ENCODE measurements at regions not wholly inside any gene's neighbourhood (a gene's known extent, or its start where the extent isn't known, plus 50 kb on each side); places are given as distances from the start of the nearest gene placed in this dataset.

DNA sequence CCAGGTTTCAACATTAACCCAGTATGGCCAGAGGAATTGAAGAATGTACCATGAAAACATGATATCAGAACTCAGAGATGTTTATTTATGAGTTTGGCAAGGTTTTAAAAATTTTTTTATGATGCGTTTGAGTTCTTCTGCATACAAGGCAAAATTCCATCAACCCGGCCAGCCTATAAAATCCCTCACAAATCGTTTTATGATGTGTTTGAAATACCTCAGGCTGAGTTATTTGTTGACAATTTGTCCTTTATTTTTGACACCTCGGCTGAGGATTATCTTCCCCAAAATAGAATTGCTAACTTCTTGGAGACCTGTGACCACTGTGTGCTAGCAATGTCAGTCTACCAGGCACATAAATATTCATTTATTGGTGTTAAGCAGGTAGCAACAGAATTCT is 91.9 kb upstream of the SLC24A3 start:
- Histone ChIP-seq H3K9ac (no peak overlapping the region), H3K4me2 (ENCODE audit: low read length) (no peak overlapping the region), H3K4me3 (ENCODE audit: low read depth, low read length) (no peak overlapping the region), H3K27me3 (ENCODE audit: control insufficient read depth, insufficient read depth, low read length) (no peaks in the 10 kb centered on the region), H3K79me2 (no peaks in the 10 kb centered on the region), H2AFZ (no peak overlapping the region), H3K27ac (no peak overlapping the region), H3K9me3 (ENCODE audit: control insufficient read depth, low read length) (no peaks in the 10 kb centered on the region), H3K36me3 (ENCODE audit: control insufficient read depth, insufficient read depth, low read length) (no peaks in the 10 kb centered on the region), H3K4me1 (no peaks in the 10 kb centered on the region)
- TF ChIP-seq, protein P1, sequence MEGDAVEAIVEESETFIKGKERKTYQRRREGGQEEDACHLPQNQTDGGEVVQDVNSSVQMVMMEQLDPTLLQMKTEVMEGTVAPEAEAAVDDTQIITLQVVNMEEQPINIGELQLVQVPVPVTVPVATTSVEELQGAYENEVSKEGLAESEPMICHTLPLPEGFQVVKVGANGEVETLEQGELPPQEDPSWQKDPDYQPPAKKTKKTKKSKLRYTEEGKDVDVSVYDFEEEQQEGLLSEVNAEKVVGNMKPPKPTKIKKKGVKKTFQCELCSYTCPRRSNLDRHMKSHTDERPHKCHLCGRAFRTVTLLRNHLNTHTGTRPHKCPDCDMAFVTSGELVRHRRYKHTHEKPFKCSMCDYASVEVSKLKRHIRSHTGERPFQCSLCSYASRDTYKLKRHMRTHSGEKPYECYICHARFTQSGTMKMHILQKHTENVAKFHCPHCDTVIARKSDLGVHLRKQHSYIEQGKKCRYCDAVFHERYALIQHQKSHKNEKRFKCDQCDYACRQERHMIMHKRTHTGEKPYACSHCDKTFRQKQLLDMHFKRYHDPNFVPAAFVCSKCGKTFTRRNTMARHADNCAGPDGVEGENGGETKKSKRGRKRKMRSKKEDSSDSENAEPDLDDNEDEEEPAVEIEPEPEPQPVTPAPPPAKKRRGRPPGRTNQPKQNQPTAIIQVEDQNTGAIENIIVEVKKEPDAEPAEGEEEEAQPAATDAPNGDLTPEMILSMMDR (IDR thresholded peaks at IDR 0.05), result no peak

DNA sequence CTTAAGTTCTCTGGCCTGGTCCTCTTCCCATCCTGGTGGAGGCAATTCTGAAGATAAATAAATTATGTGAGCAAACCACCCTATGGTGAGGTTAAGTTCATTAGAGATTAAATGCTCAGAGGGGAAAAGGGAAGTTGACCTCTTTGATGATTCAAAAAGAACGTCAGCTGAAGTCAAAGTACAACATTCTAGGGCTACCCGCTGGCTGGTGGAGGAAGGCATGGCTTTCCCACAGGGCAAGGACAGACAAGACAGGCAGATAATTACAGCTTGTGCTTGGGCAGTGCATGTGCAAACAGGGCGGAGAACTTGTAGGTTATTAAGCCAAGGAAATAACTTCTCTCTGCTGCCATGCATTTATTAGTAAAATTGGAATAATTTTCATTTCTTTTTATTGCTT is 91.0 kb upstream of the SLC24A3 start:
- no peak overlapping the region for H3K4me2 ChIP-seq (ENCODE audit: low read length)
- H3K79me2 ChIP-seq, result no peaks in the 10 kb centered on the region
- no peaks in the 10 kb centered on the region for H3K27me3 ChIP-seq (ENCODE audit: control insufficient read depth, insufficient read depth, low read length)
- H3K4me1 ChIP-seq, result no peaks in the 10 kb centered on the region
- H3K9me3 ChIP-seq (ENCODE audit: control insufficient read depth, low read length), result no peaks in the 10 kb centered on the region
- no peak overlapping the region for H3K4me3 ChIP-seq (ENCODE audit: low read depth, low read length)
- TF ChIP-seq, protein P1 (IDR thresholded peaks at IDR 0.05), result no peak
- no peak overlapping the region for H3K9ac ChIP-seq
- H3K27ac ChIP-seq, result no peak overlapping the region
- H2AFZ ChIP-seq, result no peak overlapping the region
- no peaks in the 10 kb centered on the region for H3K36me3 ChIP-seq (ENCODE audit: control insufficient read depth, insufficient read depth, low read length)

DNA sequence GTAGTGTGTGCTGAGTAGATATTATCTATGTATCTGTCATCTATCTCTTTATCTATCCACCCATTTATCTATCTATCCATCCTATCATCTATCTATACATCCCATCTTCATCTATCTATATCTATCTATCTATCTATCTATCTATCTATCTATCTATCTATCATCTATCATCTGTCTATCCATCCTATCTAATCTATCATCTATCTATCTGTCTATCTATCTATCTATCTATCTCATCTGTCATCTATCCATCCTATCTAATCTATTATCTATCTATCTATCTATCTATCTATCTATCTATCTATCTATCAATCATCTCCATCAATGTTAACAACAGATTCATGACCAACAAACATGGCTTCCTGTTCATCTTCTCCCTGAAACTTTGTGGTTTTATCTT is 90.5 kb upstream of the SLC24A3 start:
- H3K79me2 ChIP-seq, result no peaks in the 10 kb centered on the region
- no peak overlapping the region for H3K27ac ChIP-seq
- no peak overlapping the region for H3K4me2 ChIP-seq (ENCODE audit: low read length)
- H3K4me3 ChIP-seq (ENCODE audit: low read depth, low read length), result no peak overlapping the region
- no peak overlapping the region for H2AFZ ChIP-seq
- H3K4me1 ChIP-seq, result no peaks in the 10 kb centered on the region
- no peak overlapping the region for H3K9ac ChIP-seq
- TF ChIP-seq, protein P1 (IDR thresholded peaks at IDR 0.05), result no peak
- no peaks in the 10 kb centered on the region for H3K36me3 ChIP-seq (ENCODE audit: control insufficient read depth, insufficient read depth, low read length)
- H3K27me3 ChIP-seq (ENCODE audit: control insufficient read depth, insufficient read depth, low read length), result no peaks in the 10 kb centered on the region
- no peaks in the 10 kb centered on the region for H3K9me3 ChIP-seq (ENCODE audit: control insufficient read depth, low read length)

DNA sequence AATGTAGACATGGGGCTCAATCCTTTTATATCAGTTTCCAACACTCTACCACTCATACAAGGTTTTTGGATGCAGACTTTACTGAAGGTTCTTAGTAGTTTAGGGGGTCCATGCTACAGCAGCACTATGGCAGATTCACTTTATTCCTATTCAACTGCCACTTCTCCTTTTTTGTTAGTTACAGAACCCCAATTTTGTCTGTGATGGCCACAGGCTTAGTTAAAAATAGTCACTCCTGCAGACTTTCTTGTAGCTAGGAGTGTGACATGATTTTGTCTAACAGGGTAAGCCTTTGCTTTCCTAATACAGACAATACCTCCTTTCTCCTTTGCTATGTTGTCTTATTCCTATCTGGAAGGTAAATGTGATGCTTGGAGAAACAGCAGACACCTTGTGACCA is 90.0 kb upstream of the SLC24A3 start:
- Histone ChIP-seq H3K36me3 (ENCODE audit: control insufficient read depth, insufficient read depth, low read length) (no peaks in the 10 kb centered on the region), H3K9ac (no peak overlapping the region), H3K4me2 (ENCODE audit: low read length) (no peak overlapping the region), H3K27me3 (ENCODE audit: control insufficient read depth, insufficient read depth, low read length) (no peaks in the 10 kb centered on the region), H3K4me1 (no peaks in the 10 kb centered on the region), H3K27ac (no peak overlapping the region), H2AFZ (no peak overlapping the region), H3K79me2 (no peaks in the 10 kb centered on the region), H3K4me3 (ENCODE audit: low read depth, low read length) (no peak overlapping the region), H3K9me3 (ENCODE audit: control insufficient read depth, low read length) (no peaks in the 10 kb centered on the region)
- TF ChIP-seq, protein P1 (IDR thresholded peaks at IDR 0.05), result no peak

DNA sequence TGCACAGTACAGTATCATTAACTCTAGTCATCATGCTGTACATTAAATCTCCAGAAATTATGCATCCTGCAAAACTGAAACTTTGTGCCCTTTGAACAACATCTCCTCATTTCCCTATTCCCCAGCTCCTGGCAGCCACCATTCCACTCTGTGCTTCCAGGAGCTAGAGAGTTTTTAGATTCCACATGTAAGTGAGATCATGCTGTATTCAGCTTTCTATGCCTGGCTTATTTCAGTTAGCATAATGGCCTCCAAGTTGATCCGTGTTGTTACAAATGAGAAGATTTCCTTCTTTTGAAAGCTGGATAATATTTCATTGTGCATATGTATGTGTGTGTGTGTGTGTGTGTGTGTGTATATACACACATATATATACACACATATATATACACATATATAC is 86.9 kb upstream of the SLC24A3 start:
- Histone ChIP-seq H3K36me3 (ENCODE audit: control insufficient read depth, insufficient read depth, low read length) (no peaks in the 10 kb centered on the region), H3K27me3 (ENCODE audit: control insufficient read depth, insufficient read depth, low read length) (no peaks in the 10 kb centered on the region), H3K9ac (no peak overlapping the region), H3K9me3 (ENCODE audit: control insufficient read depth, low read length) (no peaks in the 10 kb centered on the region), H3K4me2 (ENCODE audit: low read length) (no peak overlapping the region), H3K27ac (no peak overlapping the region), H2AFZ (no peak overlapping the region), H3K4me1 (peaks cover 7% of the 10 kb centered on the region), H3K79me2 (no peaks in the 10 kb centered on the region), H3K4me3 (ENCODE audit: low read depth, low read length) (no peak overlapping the region)
- TF ChIP-seq, protein P1 (IDR thresholded peaks at IDR 0.05), result no peak
